M059J (cell line): ENCODE measurements at regions not wholly inside any gene's neighbourhood (a gene's known extent, or its start where the extent isn't known, plus 50 kb on each side); places are given as distances from the start of the nearest gene placed in this dataset.
"Not testable (repeated sequence)": the region's sequence is repeated elsewhere in the genome, so short reads cannot be mapped to it uniquely, and the experiment has no call there.

Experiments
- DNase-seq: peaks from one replicate; pipeline ENCODE4 v3.0.0-alpha.2; 2012; ENCODE audit warnings: low read depth

- no peak for DNase-seq
Measured at GRCh38 chr1:100791586-100791985, 72.0 kb downstream of the VCAM1 start.

GRCh38 chr1:100793659-100794058 is 74.1 kb downstream of the VCAM1 start:
- no peak for DNase-seq

GRCh38 chr1:100794748-100795645 is 75.5 kb downstream of the VCAM1 start:
- peak; percentile 18 for DNase-seq

- no peak for DNase-seq
Measured at GRCh38 chr1:100795646-100795985, 76.1 kb downstream of the VCAM1 start.

GRCh38 chr1:100796046-100796445 is 76.5 kb downstream of the VCAM1 start:
- DNase-seq: no peak

- DNase-seq: no peak
Measured at GRCh38 chr1:100799548-100799947, 80.0 kb downstream of the VCAM1 start.

- no peak for DNase-seq
Measured at GRCh38 chr1:100799954-100800612, 80.5 kb downstream of the VCAM1 start.

GRCh38 chr1:100801256-100801655 is 81.7 kb downstream of the VCAM1 start:
- DNase-seq: not testable (repeated sequence)

GRCh38 chr1:100803280-100803679 is 83.7 kb downstream of the VCAM1 start:
- not testable (repeated sequence) for DNase-seq

- no peak for DNase-seq
Measured at GRCh38 chr1:100806601-100807000, 87.1 kb downstream of the VCAM1 start.

- no peak for DNase-seq
Measured at GRCh38 chr1:100810360-100810759, 84.3 kb downstream of the EXTL2 start.

- no peak for DNase-seq
Measured at GRCh38 chr1:100811808-100812207, 82.8 kb downstream of the EXTL2 start.

- DNase-seq: not testable (repeated sequence)
Measured at GRCh38 chr1:100814938-100815337, 79.7 kb downstream of the EXTL2 start.

- no peak for DNase-seq
Measured at GRCh38 chr1:100816049-100816448, 78.6 kb downstream of the EXTL2 start.

- DNase-seq: not testable (repeated sequence)
Measured at GRCh38 chr1:100820195-100820594, 74.4 kb downstream of the EXTL2 start.

- not testable (repeated sequence) for DNase-seq
Measured at GRCh38 chr1:100821919-100822318, 72.7 kb downstream of the EXTL2 start.
